ENCODE measurements at regions not wholly inside any gene's neighbourhood (a gene's known extent, or its start where the extent isn't known, plus 50 kb on each side); places are given as distances from the start of the nearest gene placed in this dataset.

DNA sequence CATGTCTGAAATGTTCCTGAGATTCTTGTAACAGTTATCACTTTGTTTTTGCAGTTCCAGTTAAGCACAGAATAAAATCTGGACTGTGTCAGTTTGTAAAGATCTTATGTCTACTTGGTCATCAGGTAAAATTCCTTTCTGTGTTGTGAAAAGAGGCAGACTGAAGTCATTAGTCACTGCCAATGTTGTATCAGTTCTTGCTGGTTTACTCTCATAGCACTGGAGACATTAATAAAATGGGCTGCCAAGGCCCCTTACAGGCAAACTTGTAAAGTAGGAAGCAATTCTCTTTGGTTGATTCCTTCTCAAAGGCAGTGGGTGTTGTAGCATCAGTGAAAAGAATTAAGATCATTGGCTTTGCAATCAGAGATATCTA, 61.4 kb upstream of the ST6GALNAC3 start:
- TF ChIP-seq ARNTL (CRISPR knock-in tag; IDR thresholded peaks at IDR 0.05; ENCODE audit: borderline replicate concordance, low read depth) (no peak), PPARA (CRISPR knock-in tag; IDR thresholded peaks at IDR 0.05; ENCODE audit: borderline replicate concordance) (no peak), RARB (CRISPR knock-in tag; IDR thresholded peaks at IDR 0.05) (no peak), CSDC2 (CRISPR knock-in tag; IDR thresholded peaks at IDR 0.05) (no peak), ZNF8 (CRISPR knock-in tag; IDR thresholded peaks at IDR 0.05) (no peak), ESRRG (CRISPR knock-in tag; IDR thresholded peaks at IDR 0.05) (no peak), CREB5 (CRISPR knock-in tag; IDR thresholded peaks at IDR 0.05; ENCODE audit: low read depth) (no peak)
- TF ChIP-seq, protein P1, sequence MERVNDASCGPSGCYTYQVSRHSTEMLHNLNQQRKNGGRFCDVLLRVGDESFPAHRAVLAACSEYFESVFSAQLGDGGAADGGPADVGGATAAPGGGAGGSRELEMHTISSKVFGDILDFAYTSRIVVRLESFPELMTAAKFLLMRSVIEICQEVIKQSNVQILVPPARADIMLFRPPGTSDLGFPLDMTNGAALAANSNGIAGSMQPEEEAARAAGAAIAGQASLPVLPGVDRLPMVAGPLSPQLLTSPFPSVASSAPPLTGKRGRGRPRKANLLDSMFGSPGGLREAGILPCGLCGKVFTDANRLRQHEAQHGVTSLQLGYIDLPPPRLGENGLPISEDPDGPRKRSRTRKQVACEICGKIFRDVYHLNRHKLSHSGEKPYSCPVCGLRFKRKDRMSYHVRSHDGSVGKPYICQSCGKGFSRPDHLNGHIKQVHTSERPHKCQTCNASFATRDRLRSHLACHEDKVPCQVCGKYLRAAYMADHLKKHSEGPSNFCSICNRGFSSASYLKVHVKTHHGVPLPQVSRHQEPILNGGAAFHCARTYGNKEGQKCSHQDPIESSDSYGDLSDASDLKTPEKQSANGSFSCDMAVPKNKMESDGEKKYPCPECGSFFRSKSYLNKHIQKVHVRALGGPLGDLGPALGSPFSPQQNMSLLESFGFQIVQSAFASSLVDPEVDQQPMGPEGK (CRISPR knock-in tag; IDR thresholded peaks at IDR 0.05; ENCODE audit: borderline replicate concordance) = no peak
